HG03159 (cell line): ENCODE measurements at regions not wholly inside any gene's neighbourhood (a gene's known extent, or its start where the extent isn't known, plus 50 kb on each side); places are given as distances from the start of the nearest gene placed in this dataset.

Experiments
- ATAC-seq: cut with Tn5 transposase; IDR thresholded peaks from one replicate; pipeline ENCODE4 v1.9.1; 2021; ENCODE audit warnings: mild to moderate bottlenecking, moderate library complexity; ENCODE audit not compliant: unreplicated experiment

- ATAC-seq = no peak
Measured at GRCh38 chr7:8931906-8932646, 498.7 kb downstream of the NXPH1 start.

DNA sequence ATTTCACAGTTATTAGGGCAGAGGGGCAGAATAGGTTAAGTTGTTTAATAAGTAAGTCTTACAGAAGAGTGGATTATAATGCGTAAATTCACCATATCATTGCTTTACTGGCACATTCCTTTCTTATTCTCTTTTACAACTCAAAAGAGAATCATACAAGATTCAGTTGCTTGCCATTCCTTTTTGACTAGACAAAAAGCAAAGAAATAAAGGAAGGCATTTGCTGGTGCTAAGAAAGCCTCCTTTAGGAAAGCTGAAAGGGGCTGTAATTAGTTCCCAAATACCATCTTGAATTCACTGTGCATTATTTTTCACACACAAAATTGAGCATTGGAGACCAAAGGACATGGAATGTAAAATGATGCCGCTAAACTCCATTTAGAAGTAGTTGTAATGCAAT, 499.3 kb downstream of the NXPH1 start:
- ATAC-seq = no peak

- no peak for ATAC-seq
Measured at GRCh38 chr7:8937204-8937603, 503.8 kb downstream of the NXPH1 start.

DNA sequence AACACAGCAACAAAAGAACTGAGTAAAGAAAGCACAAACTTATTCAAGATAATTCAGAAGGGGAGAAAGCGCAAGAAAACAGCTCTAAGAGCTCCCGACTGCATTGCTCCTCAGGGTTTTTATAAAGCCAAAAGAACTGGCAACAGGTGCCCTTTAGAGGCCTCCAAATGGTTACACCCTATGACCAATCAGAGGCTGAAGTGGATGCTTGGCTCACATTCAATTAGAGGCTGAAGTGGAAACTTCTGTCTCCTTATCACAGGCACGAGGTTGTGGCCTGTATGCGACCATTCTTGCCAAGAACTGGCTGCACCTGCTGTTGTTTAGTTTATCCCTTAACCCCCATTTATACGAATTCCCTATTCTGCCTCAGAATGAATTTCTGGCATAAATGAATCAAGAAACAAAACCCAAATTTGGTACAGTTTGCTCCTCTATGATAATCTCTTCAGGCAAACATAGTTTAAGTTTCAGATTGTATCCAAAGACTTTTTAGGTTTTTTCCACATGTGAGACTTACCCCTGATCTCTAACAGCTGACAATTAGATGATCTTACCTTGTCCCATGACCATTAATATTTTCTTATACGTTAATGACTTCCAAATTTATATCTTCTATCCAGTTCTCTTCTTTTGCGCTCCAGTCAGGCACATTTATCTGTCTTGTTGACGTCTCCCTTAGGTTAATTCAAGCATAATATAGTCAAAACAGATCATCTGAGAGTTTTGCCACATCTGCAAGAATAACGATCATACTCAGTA, 504.8 kb downstream of the NXPH1 start:
- no peak for ATAC-seq

- no peak for ATAC-seq
Measured at GRCh38 chr7:8939446-8939845, 506.0 kb downstream of the NXPH1 start.

GRCh38 chr7:8963722-8964121, 530.3 kb downstream of the NXPH1 start:
- ATAC-seq = no peak

- ATAC-seq = no peak
Measured at GRCh38 chr7:8965177-8965576, 531.8 kb downstream of the NXPH1 start.

- ATAC-seq = no peak
Measured at GRCh38 chr7:8973601-8974000, 540.2 kb downstream of the NXPH1 start.

GRCh38 chr7:8975681-8976080, 542.3 kb downstream of the NXPH1 start:
- ATAC-seq = no peak

DNA sequence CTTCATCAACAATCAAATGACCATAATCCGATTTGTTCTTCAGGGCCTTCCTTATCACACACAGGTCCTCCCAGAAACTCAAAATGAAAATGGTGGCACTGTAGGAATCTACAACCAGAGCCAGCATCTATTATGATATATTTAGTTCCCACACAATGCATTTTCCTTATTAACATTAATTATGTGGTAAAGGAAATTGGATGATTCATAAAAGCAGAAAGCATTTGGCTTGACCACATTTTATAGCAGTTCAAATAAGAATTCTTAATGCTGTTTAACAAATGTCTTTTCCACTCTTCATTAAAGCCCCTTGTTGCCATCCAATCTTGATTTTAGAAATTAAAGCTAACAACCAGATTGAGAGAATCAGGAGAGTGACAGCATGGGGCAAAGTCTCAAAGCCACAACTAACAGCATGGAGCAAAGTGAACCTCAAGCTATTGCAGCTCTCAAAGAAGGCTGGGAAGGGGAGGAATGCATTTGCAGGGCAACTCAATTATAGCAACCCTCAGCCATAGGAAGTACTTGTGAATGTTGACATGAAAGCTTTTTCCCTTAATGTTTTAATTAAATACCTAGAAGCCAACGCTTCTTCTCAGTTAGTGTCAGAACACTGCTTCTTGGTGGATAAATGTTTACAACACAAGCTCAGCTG, 549.1 kb downstream of the NXPH1 start:
- no peak for ATAC-seq

- no peak for ATAC-seq
Measured at GRCh38 chr7:8985255-8985654, 551.8 kb downstream of the NXPH1 start.

- no peak for ATAC-seq
Measured at GRCh38 chr7:8988267-8988666, 554.9 kb downstream of the NXPH1 start.

DNA sequence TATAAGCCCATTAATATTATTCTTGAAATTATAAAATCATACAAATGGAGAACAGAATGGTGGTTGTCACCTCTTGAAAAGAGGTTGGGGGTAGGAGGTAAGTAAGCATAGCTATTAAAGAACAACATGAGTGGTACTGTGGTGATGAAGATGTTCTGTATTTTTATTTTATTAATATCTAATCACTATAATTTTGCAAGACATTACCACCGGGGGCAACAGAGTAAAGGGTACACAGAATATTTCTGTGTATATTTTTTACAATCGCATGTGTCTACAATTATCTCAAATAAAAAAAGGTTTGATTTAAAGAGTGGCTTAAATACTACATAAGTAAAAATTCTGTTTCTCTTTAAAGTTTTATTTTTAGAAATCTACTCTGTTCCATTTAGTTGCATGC, 557.8 kb downstream of the NXPH1 start:
- no peak for ATAC-seq

- ATAC-seq = no peak
Measured at GRCh38 chr7:8998762-8999161, 565.4 kb downstream of the NXPH1 start.

- ATAC-seq = no peak
Measured at GRCh38 chr7:9013940-9014339, 580.5 kb downstream of the NXPH1 start.

- no peak for ATAC-seq
Measured at GRCh38 chr7:9017286-9017685, 583.9 kb downstream of the NXPH1 start.

DNA sequence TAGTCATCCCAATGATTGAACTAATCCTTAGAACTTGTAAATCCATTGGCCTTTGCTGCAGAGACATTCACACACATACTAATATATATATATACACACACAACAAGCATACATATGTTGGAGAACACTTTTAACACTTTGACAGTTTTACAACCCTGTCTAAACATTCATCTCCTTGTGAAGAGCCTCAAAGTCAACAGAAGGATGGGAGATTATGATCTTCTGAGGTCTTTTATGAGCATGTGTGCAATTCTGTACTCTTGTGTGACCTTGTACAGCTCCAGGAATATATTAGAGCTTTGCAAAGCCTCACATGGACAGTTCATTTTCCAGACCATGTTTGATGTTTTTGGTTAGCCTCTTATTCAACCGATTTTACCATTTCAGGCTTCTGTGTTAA, 589.0 kb downstream of the NXPH1 start:
- no peak for ATAC-seq

- no peak for ATAC-seq
Measured at GRCh38 chr7:9023675-9024294, 590.4 kb downstream of the NXPH1 start.

- no peak for ATAC-seq
Measured at GRCh38 chr7:9026121-9026520, 592.7 kb downstream of the NXPH1 start.

DNA sequence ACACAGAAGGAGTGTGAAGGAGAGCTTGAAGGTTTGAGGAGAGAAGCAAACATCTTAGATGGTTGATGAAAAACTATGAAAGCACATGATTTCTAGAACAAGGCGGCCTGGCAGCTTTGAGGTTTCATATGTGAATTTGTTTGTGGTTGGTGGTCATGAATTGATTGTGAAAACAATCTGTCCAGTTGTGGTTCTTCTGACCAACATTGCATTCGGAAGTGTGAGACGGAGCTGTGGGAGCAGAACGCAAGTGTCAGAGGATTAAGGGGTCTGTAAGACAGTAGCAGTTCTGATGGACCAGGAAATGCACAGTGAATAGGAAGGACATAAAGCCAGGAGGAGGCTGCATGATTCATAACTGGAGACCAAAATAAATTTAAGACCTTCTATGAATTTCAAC, 594.6 kb downstream of the NXPH1 start:
- no peak for ATAC-seq

GRCh38 chr7:9029681-9030530, 596.5 kb downstream of the NXPH1 start:
- ATAC-seq = no peak
